PC-9 (cell line): ENCODE measurements at regions not wholly inside any gene's neighbourhood (a gene's known extent, or its start where the extent isn't known, plus 50 kb on each side); places are given as distances from the start of the nearest gene placed in this dataset.

Source experiments
- BruUV-seq: library from RNA; stranded (reverse); fragments of 400-500 nt; replicated peaks from 2 replicates; lab custom pipeline; 2021; lab: Mats Ljungman, UMichigan
- CTCF ChIA-PET: fragments of 300-600 bp; sonication (Branson Sonifier 250); formaldehyde crosslinking; loops from one replicate; lab custom pipeline; 2022; ENCODE audit warnings: antibody characterized with exemption; lab: Charles Lee
- POLR2A ChIA-PET: fragments of 300-600 bp; sonication (Branson Sonifier 250); formaldehyde crosslinking; loops from one replicate; lab custom pipeline; 2022; ENCODE audit warnings: antibody characterized with exemption; ENCODE audit not compliant: unreplicated experiment; lab: Charles Lee
- DNase-seq, 2 experiments: peaks; one replicate each; pipeline versions ENCODE4 v3.0.0 to v3.0.0-alpha.2; 2015 to 2022; ENCODE audit warnings: mixed read lengths in 1 of 2
- H2AFZ ChIP-seq: fragments of 200-600 bp; sonication (generic); 2 replicates; pipeline ENCODE4 v1.8.1; 2017; ENCODE audit warnings: antibody characterized with exemption
- H3F3A ChIP-seq: fragments of 200-600 bp; sonication (generic); 2 replicates; pipeline ENCODE4 v1.8.1; 2017; ENCODE audit warnings: antibody characterized with exemption, mild to moderate bottlenecking, low read depth; ENCODE audit not compliant: insufficient read depth
- H3K27ac ChIP-seq: fragments of 200-600 bp; sonication (generic); 2 replicates; pipeline ENCODE4 v1.6.1; 2016; ENCODE audit warnings: mixed run types
- H3K27me3 ChIP-seq: fragments of 200-600 bp; sonication (generic); 2 replicates; pipeline ENCODE4 v1.6.1; 2016; ENCODE audit warnings: low read depth, mixed run types; ENCODE audit not compliant: insufficient read depth
- H3K36me3 ChIP-seq: fragments of 200-600 bp; sonication (generic); 2 replicates; pipeline ENCODE4 v1.6.1; 2016; ENCODE audit warnings: low read depth, mixed run types
- H3K4me1 ChIP-seq: fragments of 200-600 bp; sonication (generic); replicated peaks from 2 replicates; pipeline ENCODE4 v1.6.1; 2016; ENCODE audit warnings: mixed run types; ENCODE audit not compliant: insufficient read depth
- H3K4me2 ChIP-seq: fragments of 200-600 bp; sonication (generic); 2 replicates; pipeline ENCODE4 v1.6.1; 2017; ENCODE audit warnings: mixed run types
- H3K4me3 ChIP-seq: fragments of 200-600 bp; sonication (generic); 2 replicates; pipeline ENCODE4 v1.6.1; 2016; ENCODE audit warnings: mixed run types
- H3K79me2 ChIP-seq: fragments of 200-600 bp; sonication (generic); 2 replicates; pipeline ENCODE4 v1.6.1; 2017; ENCODE audit warnings: low read depth, mixed run types
- H3K9me2 ChIP-seq: fragments of 200-600 bp; sonication (generic); 2 replicates; pipeline ENCODE4 v1.8.1; 2017; ENCODE audit warnings: mild to moderate bottlenecking; ENCODE audit not compliant: insufficient read depth
- H3K9me3 ChIP-seq: fragments of 200-600 bp; sonication (generic); 2 replicates; pipeline ENCODE4 v1.8.1; 2016; ENCODE audit warnings: low read depth; ENCODE audit not compliant: insufficient read depth
- H4K20me1 ChIP-seq: fragments of 200-600 bp; sonication (generic); 2 replicates; pipeline ENCODE4 v1.8.1; 2017; ENCODE audit not compliant: insufficient read depth
- CTCF ChIP-seq: fragments of 200-600 bp; sonication (generic); conservative IDR thresholded peaks from 2 replicates; pipeline ENCODE4 v1.6.1; 2017; ENCODE audit warnings: mixed run types, antibody characterized with exemption, mild to moderate bottlenecking, moderate library complexity
- EZH2 ChIP-seq: fragments of 200-600 bp; sonication (generic); IDR thresholded peaks from 2 replicates; pipeline ENCODE4 v1.8.0; 2017; ENCODE audit warnings: antibody characterized with exemption, low read depth
- intact Hi-C: fragments of 100-400 bp; cut with micrococcal nuclease; formaldehyde crosslinking; loops from one replicate; pipeline ENCODE4 v1.10.0; 2022; ENCODE audit not compliant: unreplicated experiment

GRCh38 chr13:73877399-73877798 is 256.8 kb downstream of the KLF12 start:
- TF ChIP-seq CTCF = no peak
- TF ChIP-seq EZH2 = no peak
- H2AFZ ChIP-seq = no peak overlapping the region
- CTCF ChIA-PET = no interaction called here

GRCh38 chr13:73876323-73876722 is 257.9 kb downstream of the KLF12 start:
- no peaks in the 10 kb centered on the region for H3K36me3 ChIP-seq
- H3K27me3 ChIP-seq = no peaks in the 10 kb centered on the region
- no peaks in the 10 kb centered on the region for H3K79me2 ChIP-seq
- no peaks in the 10 kb centered on the region for H3F3A ChIP-seq
- TF ChIP-seq CTCF (no peak), EZH2 (no peak)
- no peak overlapping the region for H3K4me3 ChIP-seq
- POLR2A ChIA-PET = no interaction called here
- no peak for DNase-seq
- no peak overlapping the region for H3K4me2 ChIP-seq
- H4K20me1 ChIP-seq = no peaks in the 10 kb centered on the region
- H3K4me1 ChIP-seq = no peaks in the 10 kb centered on the region
- no peak overlapping the region for H3K27ac ChIP-seq
- no peak overlapping the region for H2AFZ ChIP-seq
- CTCF ChIA-PET = no interaction called here
- intact Hi-C loops = no loop called here
- no peaks in the 10 kb centered on the region for H3K9me2 ChIP-seq
- no peaks in the 10 kb centered on the region for H3K9me3 ChIP-seq
- no TSS peak for BruUV-seq

More at GRCh38 chr13:73877399-73877798, 256.8 kb downstream of the KLF12 start:
- DNase-seq = no peak
- Histone ChIP-seq H3K27ac (no peak overlapping the region), H3K27me3 (no peaks in the 10 kb centered on the region), H3K79me2 (no peaks in the 10 kb centered on the region), H3K36me3 (no peaks in the 10 kb centered on the region), H4K20me1 (no peaks in the 10 kb centered on the region), H3K9me2 (no peaks in the 10 kb centered on the region), H3K4me3 (no peak overlapping the region), H3F3A (no peaks in the 10 kb centered on the region), H3K4me1 (no peaks in the 10 kb centered on the region), H3K4me2 (no peak overlapping the region), H3K9me3 (no peaks in the 10 kb centered on the region)
- POLR2A ChIA-PET = no interaction called here
- intact Hi-C loops = no loop called here
- no TSS peak for BruUV-seq

GRCh38 chr13:73873940-73874830 is 260.0 kb downstream of the KLF12 start:
- POLR2A ChIA-PET = no interaction called here
- CTCF ChIA-PET = no interaction called here
- DNase-seq = no peak
- TF ChIP-seq EZH2 (no peak), CTCF (no peak)
- H3K4me1 ChIP-seq = no peaks in the 10 kb centered on the region
- H3K36me3 ChIP-seq = no peaks in the 10 kb centered on the region
- no peaks in the 10 kb centered on the region for H3K9me2 ChIP-seq
- H2AFZ ChIP-seq = no peak overlapping the region
- BruUV-seq = no TSS peak
- intact Hi-C loops = no loop called here
- H3K79me2 ChIP-seq = no peaks in the 10 kb centered on the region
- H3K27ac ChIP-seq = no peak overlapping the region
- no peak overlapping the region for H3K4me3 ChIP-seq
- H4K20me1 ChIP-seq = no peaks in the 10 kb centered on the region
- H3K4me2 ChIP-seq = no peak overlapping the region
- H3F3A ChIP-seq = no peaks in the 10 kb centered on the region
- H3K27me3 ChIP-seq = no peaks in the 10 kb centered on the region
- no peaks in the 10 kb centered on the region for H3K9me3 ChIP-seq
